H54 (cell line): ENCODE measurements at regions not wholly inside any gene's neighbourhood (a gene's known extent, or its start where the extent isn't known, plus 50 kb on each side); places are given as distances from the start of the nearest gene placed in this dataset.

ENCODE experiments used
- DNase-seq: peaks from one replicate; pipeline ENCODE4 v3.0.0; 2011; ENCODE audit warnings: low spot score, mixed read lengths; ENCODE audit not compliant: insufficient read length
- FAIRE-seq: peaks from 3 replicates; lab custom pipeline; 2011; peaks lifted over from hg19 to GRCh38; lab: Jason Lieb, UNC
- POLR2A ChIP-seq: IDR thresholded peaks from 2 replicates; pipeline ENCODE4 v1.6.1; 2011; ENCODE audit warnings: low read depth, mild to moderate bottlenecking, low read length

DNA sequence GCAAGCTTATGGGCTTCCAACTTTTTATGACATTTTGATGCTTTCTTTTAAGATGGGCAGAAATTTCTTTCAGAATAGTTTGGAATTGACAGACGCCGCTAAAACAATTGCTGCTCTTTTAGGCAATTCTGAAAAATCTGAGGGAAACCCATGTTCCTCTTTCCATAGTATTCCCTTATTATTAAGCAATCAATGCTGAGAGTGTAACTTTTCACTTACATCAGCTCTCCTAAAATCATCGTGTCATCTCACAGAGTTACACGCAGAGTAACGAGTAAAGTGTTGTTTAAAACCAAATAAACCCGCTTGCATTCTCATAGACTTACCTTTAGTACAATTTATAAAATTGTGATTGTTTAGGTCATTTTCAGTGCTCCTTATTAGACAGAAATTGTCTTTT is 150.6 kb downstream of the MAF start:
- no peak for TF ChIP-seq POLR2A
- no peak for FAIRE-seq
- no peak for DNase-seq

DNA sequence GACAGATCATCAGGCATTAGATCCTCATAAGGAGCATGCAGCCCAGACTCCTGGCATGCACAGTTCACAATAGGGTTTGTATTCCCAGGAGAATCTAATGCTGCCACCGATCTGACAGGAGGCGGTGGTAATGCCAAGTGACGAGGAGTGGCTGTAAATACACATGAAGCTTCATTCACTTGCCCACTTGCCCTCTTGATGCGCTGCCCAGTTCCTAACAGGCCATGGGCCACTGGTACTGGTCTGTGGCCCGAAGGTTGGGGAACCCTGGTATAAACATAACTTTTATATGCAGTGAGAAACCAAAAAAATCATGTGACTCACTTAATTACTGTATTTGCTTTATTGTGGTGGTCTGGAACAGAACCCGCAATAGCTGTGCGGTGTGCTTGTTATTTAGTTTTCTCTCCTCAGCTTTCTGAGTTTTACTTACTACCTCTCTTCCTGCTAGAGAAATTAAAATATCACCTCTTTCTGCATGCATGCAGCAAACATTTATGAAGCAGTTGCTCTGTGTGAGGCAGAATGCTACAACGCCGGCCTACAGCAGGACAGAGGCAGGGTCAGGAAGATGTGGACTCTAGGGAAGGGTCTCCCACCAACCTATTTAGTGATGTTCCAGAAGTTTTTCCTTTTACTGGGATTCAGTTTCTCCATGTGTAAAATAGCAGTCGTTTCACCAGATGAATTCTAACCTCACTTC is 151.3 kb downstream of the MAF start:
- FAIRE-seq (no peak), DNase-seq (no peak)
- no peak for TF ChIP-seq POLR2A

DNA sequence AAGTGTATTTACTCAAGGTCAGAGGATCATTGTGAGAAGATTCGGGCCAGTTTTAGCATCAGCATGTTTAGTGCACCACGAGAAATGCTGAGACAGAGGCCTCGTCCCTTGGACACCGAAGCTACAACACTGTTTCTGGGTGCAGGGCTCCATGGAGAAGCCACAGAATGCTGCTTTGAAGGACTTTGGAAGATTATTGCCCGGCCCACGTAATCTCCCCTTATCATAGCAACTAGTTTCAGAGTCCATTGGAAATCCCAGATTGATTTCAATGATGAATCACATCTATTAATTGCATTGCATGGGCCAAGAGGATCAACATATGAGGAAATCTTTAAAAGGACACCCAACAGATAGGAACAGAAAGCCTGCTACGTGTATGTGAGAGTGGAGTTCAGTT is 156.0 kb downstream of the MAF start:
- no peak for DNase-seq
- FAIRE-seq, result no peak
- no peak for TF ChIP-seq POLR2A

DNA sequence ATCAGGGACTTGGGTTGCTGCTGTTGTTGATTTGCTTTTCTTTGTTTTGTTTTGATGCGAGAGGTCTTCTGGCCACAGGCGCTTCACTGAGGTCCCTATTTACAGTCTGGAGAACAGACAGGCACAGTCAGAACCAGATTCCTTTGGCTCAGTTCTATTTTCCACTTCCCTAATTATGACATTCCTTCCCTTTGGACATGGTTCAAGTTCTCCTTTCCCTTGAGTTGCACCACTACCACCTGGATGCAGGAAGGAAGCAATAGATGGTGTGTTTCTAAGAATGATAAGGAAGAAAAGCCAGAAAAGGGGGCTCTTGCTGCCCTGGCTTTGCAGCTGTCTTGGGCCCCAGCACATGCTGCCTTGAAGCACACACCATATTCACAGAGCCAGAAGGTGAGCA is 160.6 kb downstream of the MAF start:
- FAIRE-seq (no peak), DNase-seq (no peak)
- TF ChIP-seq POLR2A, result no peak

DNA sequence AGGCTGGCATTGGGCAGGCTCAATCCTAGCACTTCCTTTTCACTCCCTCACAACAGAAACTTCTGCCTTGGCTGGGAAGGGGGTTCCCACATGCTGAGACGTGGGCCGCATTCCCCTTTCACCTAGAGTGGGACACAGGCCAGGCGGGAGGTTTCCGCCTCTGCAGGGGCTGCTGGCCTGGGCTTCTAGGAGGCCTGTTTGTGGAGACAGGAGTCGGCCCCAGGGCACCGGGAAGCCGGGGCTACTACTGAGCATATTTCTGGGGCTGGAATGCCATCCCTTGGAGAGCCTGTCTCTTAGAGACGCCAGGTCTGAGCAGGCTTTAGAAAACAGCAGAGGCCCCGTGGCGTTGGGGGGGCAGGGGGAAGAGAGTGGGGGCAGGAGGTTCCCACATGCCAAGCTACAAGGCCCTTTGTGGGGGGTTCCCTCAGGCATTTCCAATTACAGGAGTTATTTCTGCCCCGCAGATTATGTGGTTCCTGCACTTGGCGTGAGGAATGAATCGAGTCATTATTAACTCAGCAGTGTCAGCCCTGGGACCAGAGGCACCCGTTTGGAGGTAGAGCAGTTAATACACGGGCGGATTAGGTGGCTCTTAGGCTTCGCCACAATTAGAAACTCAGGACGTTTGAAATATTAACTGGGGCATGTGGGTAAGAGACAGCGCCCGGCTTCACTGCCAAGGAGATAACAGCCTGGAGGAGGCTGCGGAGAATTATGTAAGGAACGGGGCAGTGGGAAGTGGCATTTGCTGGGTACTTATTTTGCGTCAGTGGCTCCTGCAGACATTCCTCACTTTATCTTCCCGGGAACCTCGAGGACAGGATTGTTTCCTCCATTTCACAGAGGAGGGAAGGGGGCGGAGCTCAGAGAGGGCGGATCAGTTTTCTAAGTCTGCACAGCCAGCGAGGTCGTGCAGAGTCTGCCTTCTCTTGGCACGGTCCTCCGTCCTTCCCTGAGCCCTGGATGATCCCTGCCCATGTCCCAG is 162.5 kb downstream of the MAF start:
- no peak for TF ChIP-seq POLR2A

DNA sequence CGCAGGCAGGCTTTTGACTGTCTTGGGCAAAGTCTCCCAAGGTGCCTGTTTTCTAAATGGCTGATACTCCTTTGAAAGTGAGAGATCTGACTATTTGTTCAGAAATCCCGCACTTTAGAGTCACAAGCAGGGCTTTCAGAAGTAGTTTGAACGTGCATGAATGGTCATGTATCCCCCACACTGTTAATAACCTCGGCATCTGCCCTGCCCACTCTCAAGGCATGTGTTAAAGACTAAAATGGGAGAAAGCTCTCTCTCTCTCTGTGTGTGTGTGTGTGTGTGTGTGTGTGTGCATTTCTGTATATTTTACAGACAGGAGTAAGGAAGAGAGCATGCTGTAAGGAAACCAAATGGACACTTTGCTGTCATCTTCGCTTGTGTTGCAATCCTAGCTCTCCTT is 163.7 kb downstream of the MAF start:
- TF ChIP-seq POLR2A, result no peak
- DNase-seq (no peak), FAIRE-seq (no peak)

More for the DNA sequence above, 162.5 kb downstream of the MAF start:
- DNase-seq, result no peak
- no peak for FAIRE-seq

DNA sequence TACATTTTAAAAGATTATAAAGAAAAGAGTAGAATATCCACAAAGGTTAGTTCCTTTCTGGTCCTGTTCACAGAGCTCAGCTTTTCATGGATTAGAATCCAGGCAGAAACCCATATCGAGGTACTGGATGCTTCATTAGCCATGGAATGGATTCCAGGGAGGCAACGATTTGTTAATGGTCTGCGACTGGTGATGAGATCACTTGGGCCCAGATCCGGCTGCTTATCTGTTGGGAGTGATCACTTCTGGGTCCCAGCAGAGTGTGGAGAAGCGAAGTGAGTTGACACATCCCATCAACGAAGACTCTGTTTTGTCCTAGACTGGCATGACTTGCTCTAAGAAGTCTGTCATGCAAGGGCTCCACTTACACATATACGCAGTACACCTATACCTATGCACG is 165.8 kb downstream of the MAF start:
- TF ChIP-seq POLR2A, result no peak
- DNase-seq, result no peak
- FAIRE-seq, result no peak

DNA sequence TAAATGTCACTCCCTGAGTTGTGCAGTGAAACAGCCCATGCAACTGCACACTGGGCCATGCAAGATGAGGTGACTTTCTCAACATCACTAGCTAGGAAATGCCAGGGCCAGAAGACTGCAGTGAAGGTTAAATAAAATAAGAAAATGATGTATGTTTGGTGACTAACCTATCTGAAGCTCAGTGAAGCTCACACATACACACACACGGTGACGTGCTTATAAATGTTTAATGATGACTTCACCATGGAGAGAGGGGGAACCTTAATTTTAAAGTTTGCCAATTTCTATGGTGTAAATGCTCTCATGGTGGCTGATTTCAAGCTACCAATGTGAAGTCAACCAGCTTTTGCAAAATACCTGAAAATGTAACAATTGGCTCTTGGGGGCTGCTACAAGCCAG is 166.4 kb downstream of the MAF start:
- TF ChIP-seq POLR2A, result no peak
- FAIRE-seq (no peak), DNase-seq (no peak)

DNA sequence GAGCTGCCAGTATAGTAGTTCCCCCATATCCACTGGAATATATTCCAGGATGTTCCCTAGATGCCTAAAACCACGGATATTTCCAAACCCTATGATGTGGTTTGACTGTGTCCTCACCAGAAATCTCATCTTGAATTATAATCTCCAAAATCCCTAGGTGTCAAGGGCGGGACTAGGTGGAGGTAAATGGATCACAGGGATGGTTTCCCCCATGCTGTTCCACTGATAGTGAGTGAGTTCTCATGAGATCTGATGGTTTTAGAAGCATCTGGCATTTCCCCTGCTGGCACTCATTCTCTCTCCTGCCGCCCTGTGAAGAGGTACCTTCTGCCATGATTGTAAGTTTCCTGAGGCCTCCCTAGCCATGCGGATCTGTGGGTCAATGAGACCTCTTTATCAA is 168.6 kb downstream of the MAF start:
- no peak for FAIRE-seq
- no peak for DNase-seq
- no peak for TF ChIP-seq POLR2A

DNA sequence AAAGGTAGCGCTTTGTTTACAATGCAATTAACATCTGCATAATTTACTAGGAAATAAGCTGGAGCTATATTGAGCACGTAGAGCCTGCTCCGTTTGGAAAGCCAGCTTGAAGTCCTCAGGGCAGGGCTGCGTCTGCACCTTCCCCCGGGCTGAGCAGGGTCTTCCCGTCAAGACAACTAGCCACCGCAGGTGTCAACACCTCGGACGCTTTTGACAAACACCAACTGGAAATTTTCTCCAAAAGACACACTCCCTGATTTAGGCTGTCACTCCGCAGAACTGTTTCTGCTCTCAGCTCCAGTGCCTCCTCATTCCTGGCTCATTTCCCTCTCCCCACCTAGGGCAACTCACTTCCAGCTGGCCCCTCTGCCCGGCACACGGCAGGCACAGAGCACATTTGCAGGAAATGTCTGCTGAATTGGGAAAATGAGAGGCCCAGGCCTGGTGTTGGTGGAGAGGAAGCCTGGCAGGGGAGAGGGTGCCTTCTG is 170.3 kb downstream of the MAF start:
- TF ChIP-seq POLR2A, result no peak
- no peak for FAIRE-seq
- no peak for DNase-seq

DNA sequence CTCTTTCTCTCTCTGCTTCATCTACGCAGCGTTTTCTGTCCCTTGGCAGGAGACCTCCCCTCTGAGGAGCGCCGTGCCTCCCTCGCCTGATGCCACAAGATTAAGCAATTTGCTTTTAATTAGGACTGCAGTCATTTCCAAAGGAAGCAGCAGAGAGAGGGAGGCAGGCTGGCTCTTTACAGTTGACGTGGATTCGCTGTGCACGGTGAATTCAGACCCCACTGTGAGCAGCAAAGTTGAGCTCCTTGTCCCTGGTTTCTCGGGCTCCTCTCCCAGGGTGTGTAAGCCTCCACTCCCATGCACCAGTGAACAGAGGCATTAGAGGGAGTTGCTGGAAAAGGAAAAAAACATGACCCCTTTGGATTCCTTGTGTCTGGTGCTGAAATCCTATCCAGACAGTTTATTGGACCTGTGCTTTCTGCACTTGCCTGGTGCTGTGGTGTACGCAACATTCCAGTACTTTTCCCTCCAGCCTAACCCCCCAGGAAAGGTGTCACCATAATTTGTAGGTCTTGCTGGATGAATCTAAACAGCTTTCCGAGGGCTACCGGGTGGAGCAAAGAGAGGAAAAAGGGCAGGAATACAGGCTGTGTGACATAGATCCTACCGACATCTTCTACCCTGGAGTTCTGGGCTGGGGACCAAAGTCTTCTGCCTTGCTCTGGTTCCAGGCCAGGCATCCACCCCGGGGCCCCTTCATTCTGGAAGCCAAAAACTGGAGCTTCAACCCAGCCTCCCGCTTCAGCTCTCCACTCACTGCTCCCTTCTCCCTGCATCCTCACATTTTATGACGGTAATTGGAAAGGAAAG is 171.0 kb downstream of the MAF start:
- TF ChIP-seq POLR2A, result no peak
- FAIRE-seq (no peak), DNase-seq (no peak)

DNA sequence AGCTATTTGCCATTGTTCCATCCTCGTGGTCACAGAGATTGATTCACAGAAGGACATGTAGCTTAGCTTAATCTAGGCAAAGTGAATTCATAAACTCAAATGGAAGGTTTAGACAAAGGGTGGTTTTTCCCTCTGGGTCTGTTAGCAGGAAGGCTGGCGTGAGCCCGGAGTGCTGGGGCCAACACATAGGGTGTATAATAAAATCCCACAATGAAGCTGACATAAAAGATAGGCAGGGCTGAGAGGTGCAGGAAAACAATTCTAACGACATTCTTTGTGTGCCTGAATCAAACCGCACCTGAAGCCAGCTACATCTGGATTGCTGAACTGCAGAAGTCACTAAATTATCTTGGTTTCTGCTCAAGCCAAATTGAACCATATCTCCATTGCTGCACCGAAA is 173.9 kb downstream of the MAF start:
- no peak for FAIRE-seq
- TF ChIP-seq POLR2A, result no peak
- no peak for DNase-seq

DNA sequence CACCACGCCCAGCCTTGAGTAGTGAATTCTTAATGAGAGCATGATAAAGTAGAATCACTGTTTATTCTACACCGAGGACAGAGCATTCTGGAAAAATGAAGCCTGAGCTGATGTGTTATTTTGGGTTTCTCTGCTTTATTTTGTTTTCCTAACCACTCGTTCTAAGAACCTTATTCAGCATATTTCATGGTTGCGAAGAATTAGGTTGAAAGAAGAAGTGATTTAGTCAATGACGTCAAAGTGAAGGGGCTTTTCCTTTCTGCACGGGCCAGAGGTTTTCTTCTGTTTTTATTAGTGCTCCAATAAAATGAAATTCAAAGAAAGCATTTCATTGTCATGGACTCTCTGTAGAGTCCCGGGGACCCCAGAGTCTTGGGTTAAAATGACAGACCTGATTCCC is 178.5 kb downstream of the MAF start:
- no peak for FAIRE-seq
- no peak for DNase-seq
- no peak for TF ChIP-seq POLR2A

DNA sequence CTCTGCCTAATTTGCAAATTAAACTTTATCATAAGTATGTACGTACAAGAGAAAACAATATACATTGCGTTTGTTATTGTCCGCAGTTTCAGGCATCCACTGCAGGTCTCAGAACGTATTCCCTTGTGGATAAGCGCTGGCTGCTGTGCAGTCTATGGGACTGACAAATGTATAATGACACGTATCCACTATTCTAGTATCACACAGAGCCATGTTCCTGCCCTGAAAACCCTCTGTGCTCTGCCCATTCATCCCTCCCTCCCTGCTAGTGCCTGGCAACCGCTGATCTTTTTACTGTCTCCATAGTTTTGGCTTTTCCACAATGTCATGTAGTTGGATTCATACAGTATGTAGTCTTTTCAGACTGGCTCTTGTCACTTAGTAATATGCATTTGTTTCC is 179.4 kb downstream of the MAF start:
- no peak for TF ChIP-seq POLR2A
- no peak for DNase-seq
- FAIRE-seq, result no peak

DNA sequence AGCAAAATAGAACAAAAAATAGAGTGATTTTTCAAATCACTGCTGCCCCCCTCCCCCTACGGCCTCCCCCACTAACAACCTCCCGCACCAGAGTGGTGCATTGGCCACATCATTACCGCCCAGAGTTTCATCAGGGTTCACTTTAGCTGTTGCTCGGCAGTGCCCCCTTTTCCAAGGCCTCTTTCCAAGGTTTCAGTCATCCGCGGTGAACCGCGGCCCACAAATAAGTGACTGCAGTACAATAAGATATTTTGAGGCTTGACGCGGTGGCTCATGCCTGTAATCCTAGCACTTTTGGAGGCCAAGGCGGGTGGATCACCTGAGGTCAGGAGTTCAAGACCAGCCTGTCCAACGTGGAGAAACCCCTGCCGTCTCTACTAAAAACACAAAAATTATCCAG is 180.0 kb downstream of the MAF start:
- TF ChIP-seq POLR2A, result no peak
- FAIRE-seq (no peak), DNase-seq (no peak)
